ENCODE measurements at regions not wholly inside any gene's neighbourhood (a gene's known extent, or its start where the extent isn't known, plus 50 kb on each side); places are given as distances from the start of the nearest gene placed in this dataset.

DNA sequence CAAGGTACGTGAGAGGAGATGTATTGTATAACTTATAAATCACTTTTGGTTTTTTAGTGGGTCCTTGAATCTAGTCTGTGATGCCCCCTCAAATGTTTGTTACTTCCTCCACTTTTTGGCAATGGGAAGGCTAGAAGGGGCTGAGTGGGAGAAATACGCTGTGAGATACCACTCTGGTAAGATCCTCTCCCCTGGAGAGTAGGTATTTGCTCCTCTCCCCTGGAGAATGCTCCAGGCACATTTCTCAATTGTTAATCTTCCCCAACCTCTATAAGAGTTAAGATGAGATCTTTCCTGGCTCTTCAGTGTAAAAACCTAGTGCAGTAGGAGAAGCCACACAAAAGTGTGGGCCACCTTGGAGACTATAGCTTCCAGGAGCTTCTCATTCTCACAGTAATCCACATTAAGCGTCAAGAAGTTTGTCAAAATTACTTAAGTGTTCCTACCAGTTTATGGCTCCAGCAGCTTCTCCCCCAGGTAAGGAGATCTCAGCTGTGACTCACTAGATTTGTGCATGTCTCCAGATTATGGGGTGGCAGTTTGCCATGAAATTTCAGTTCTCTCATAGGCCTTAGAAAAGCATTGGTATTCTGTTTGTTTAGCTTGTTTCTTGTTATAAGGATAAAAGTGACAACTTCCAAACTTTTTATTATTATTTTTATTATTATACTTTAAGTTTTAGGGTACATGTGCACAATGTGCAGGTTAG is 182.6 kb downstream of the FSIP2 start:
- TF ChIP-seq POLR2A (IDR thresholded peaks at IDR 0.05; ENCODE audit: low read length), result no peak
- no peak for TF ChIP-seq GATA1 (IDR thresholded peaks at IDR 0.05; ENCODE audit: low read depth, low read length)
